Sigmoid colon (tissue), 6 donors: ENCODE measurements at regions not wholly inside any gene's neighbourhood (a gene's known extent, or its start where the extent isn't known, plus 50 kb on each side); places are given as distances from the start of the nearest gene placed in this dataset.

ENCODE experiments used
- DNase-seq: peaks from one replicate; pipeline ENCODE4 v3.0.0-alpha.2; 2019
- H3K27ac ChIP-seq, 4 donors: fragments of 200-600 bp; sonication (generic); one replicate each; pipeline ENCODE4 v1.5.1; 2016 to 2019; ENCODE audit warnings: mild to moderate bottlenecking in 1 of 4
- H3K27me3 ChIP-seq, 3 donors: fragments of 200-600 bp; sonication (generic); one replicate each; pipeline ENCODE4 v1.5.1; 2019; ENCODE audit warnings: mild to moderate bottlenecking in 1 of 3
- H3K36me3 ChIP-seq, 4 donors: fragments of 200-600 bp; sonication (generic); one replicate each; pipeline ENCODE4 v1.5.1; 2016 to 2019
- H3K4me1 ChIP-seq, 4 donors: fragments of 200-600 bp; sonication (generic); one replicate each; pipeline ENCODE4 v1.5.1; 2017 to 2019
- H3K4me3 ChIP-seq, 4 donors: fragments of 200-600 bp; sonication (generic); one replicate each; pipeline ENCODE4 v1.5.1; 2017 to 2019; ENCODE audit warnings: mild to moderate bottlenecking in 2 of 4, moderate library complexity in 1 of 4
- H3K9me3 ChIP-seq, 4 donors: fragments of 200-600 bp in 3 of 4; sonication (generic) in 3 of 4; one replicate each; pipeline versions ENCODE4 v1.5.1 to v1.6.1; 2013 to 2019
- CTCF ChIP-seq, 4 experiments: fragments of 450-650 bp in 3 of 4; fragments of 200-600 bp in 1 of 4; IDR thresholded peaks; one replicate each; pipeline ENCODE4 v1.5.1; 2016 to 2019; ENCODE audit warnings: antibody characterized with exemption in 4 of 4, mild to moderate bottlenecking in 3 of 4, moderate library complexity in 2 of 4
- EP300 ChIP-seq, 4 donors: sonication (generic); formaldehyde crosslinking; IDR thresholded peaks; one replicate each; pipeline ENCODE4 v1.6.1; 2017; ENCODE audit warnings: antibody characterized with exemption in 4 of 4
- POLR2A ChIP-seq, 2 donors: fragments of 450-650 bp; IDR thresholded peaks; one replicate each; pipeline ENCODE4 v1.6.1; 2016; ENCODE audit warnings: antibody characterized with exemption in 2 of 2, mild to moderate bottlenecking in 2 of 2, moderate library complexity in 2 of 2
- POLR2AphosphoS5 ChIP-seq, 4 donors: sonication (generic); formaldehyde crosslinking; IDR thresholded peaks; one replicate each; pipeline ENCODE4 v1.6.1; 2017; ENCODE audit warnings: antibody characterized with exemption in 4 of 4
- WGBS, 2 donors: extraction: QIAGEN DNeasy Blood & Tissue Kit; methylation state at CpG; one replicate each; pipeline ENCODE4 v1.1.7; 2013; 5-methylcytosine and 5-hydroxymethylcytosine counted together
- intact Hi-C: fragments of 100-400 bp; cut with DNase I; formaldehyde crosslinking; loops from one replicate; pipeline ENCODE4 v1.15.1; 2023
- donor health status: healthy with polysubstance abuse.
- donor health status: healthy.

GRCh38 chr3:182491577-182491976 lies 301.7 kb upstream of the ATP11B start:
- Histone ChIP-seq H3K9me3 (no peaks in the 10 kb centered on the region), H3K4me3 (no peak overlapping the region), H3K4me1 (no peaks in the 10 kb centered on the region), H3K36me3 (no peaks in the 10 kb centered on the region), H3K27ac (no peak overlapping the region), H3K27me3 (no peaks in the 10 kb centered on the region)
- TF ChIP-seq CTCF (IDR thresholded peaks at IDR 0.05) (no peak), POLR2AphosphoS5 (IDR thresholded peaks at IDR 0.05) (no peak), EP300 (IDR thresholded peaks at IDR 0.05) (no peak), POLR2A (IDR thresholded peaks at IDR 0.05) (no peak)
- 42 to 70% methylated on average over 3 of the region's 3 CpGs for WGBS, 2 donors
- intact Hi-C loops, result loop anchor here (10.0 kb wide), 1 partner anchor 787 kb away; no protein-coding TSS in a partner anchor
- no peak for DNase-seq

- WGBS, 2 donors, result 97 to 99% methylated on average over 3 of the region's 3 CpGs
- TF ChIP-seq POLR2AphosphoS5 (IDR thresholded peaks at IDR 0.05), result no peak
These were observed 300.8 kb upstream of the ATP11B start for GRCh38 chr3:182492536-182492935.

GRCh38 chr3:182500289-182500688 lies 293.0 kb upstream of the ATP11B start:
- no peaks in the 10 kb centered on the region for H3K27me3 ChIP-seq
- intact Hi-C loops, result no loop called here
- no peak overlapping the region for H3K27ac ChIP-seq
- no peaks in the 10 kb centered on the region for H3K36me3 ChIP-seq
- WGBS, 2 donors, result 84 to 97% methylated on average over 10 of the region's 10 CpGs
- H3K4me1 ChIP-seq, result no peaks in the 10 kb centered on the region
- DNase-seq, result no peak
- H3K9me3 ChIP-seq, result no peaks in the 10 kb centered on the region
- H3K4me3 ChIP-seq, result no peak overlapping the region
- TF ChIP-seq POLR2A (IDR thresholded peaks at IDR 0.05), result no peak
- no peak for TF ChIP-seq CTCF (IDR thresholded peaks at IDR 0.05)
- no peak for TF ChIP-seq POLR2AphosphoS5 (IDR thresholded peaks at IDR 0.05)

More at GRCh38 chr3:182492536-182492935, 300.8 kb upstream of the ATP11B start:
- H3K36me3 ChIP-seq, result no peaks in the 10 kb centered on the region
- H3K27ac ChIP-seq, result no peak overlapping the region
- no peaks in the 10 kb centered on the region for H3K27me3 ChIP-seq
- intact Hi-C loops, result loop anchor here (10.0 kb wide), 1 partner anchor 788 kb away; no protein-coding TSS in a partner anchor
- H3K4me1 ChIP-seq, result no peaks in the 10 kb centered on the region
- H3K4me3 ChIP-seq, result no peak overlapping the region
- no peak for DNase-seq
- H3K9me3 ChIP-seq, result no peaks in the 10 kb centered on the region

GRCh38 chr3:182501856-182502255 lies 291.4 kb upstream of the ATP11B start:
- no peaks in the 10 kb centered on the region for H3K4me1 ChIP-seq
- H3K27me3 ChIP-seq, result no peaks in the 10 kb centered on the region
- no peak overlapping the region for H3K27ac ChIP-seq
- H3K9me3 ChIP-seq, result no peaks in the 10 kb centered on the region
- no peaks in the 10 kb centered on the region for H3K36me3 ChIP-seq
- no peak for TF ChIP-seq EP300 (IDR thresholded peaks at IDR 0.05)
- TF ChIP-seq CTCF (IDR thresholded peaks at IDR 0.05), result no peak
- no peak for TF ChIP-seq POLR2AphosphoS5 (IDR thresholded peaks at IDR 0.05)
- no peak for TF ChIP-seq POLR2A (IDR thresholded peaks at IDR 0.05)
- DNase-seq, result no peak
- intact Hi-C loops, result no loop called here
- WGBS, 2 donors, result 63 to 75% methylated on average over 3 of the region's 3 CpGs
- no peak overlapping the region for H3K4me3 ChIP-seq

- Histone ChIP-seq H3K27ac (no peak overlapping the region), H3K4me3 (no peak overlapping the region), H3K9me3 (no peaks in the 10 kb centered on the region), H3K4me1 (no peaks in the 10 kb centered on the region), H3K27me3 (no peaks in the 10 kb centered on the region), H3K36me3 (no peaks in the 10 kb centered on the region)
- DNase-seq, result no peak
- WGBS, 2 donors, result 82 to 88% methylated on average over 2 of the region's 2 CpGs
- TF ChIP-seq EP300 (IDR thresholded peaks at IDR 0.05) (no peak), POLR2A (IDR thresholded peaks at IDR 0.05) (no peak), POLR2AphosphoS5 (IDR thresholded peaks at IDR 0.05) (no peak), CTCF (IDR thresholded peaks at IDR 0.05) (no peak)
- intact Hi-C loops, result no loop called here
These were observed 289.9 kb upstream of the ATP11B start for GRCh38 chr3:182503401-182503800.
